Lower lobe of right lung (tissue), 2 donors: ENCODE measurements at regions not wholly inside any gene's neighbourhood (a gene's known extent, or its start where the extent isn't known, plus 50 kb on each side); places are given as distances from the start of the nearest gene placed in this dataset.

ENCODE experiments used
- ATAC-seq, 2 donors: fragments of 200-7000 bp; cut with Tn5 transposase; one replicate each; pipeline ENCODE4 v1.9.1; 2020 to 2022; ENCODE audit warnings: mild to moderate bottlenecking in 2 of 2, moderate library complexity in 2 of 2
- DNase-seq: peaks from one replicate; pipeline ENCODE4 v3.0.0-alpha.2; 2020
- H3K27ac ChIP-seq: fragments of 200-600 bp; one replicate; pipeline ENCODE4 v1.8.0; 2022
- H3K27me3 ChIP-seq: fragments of 200-600 bp; one replicate; pipeline ENCODE4 v1.8.0; 2022; ENCODE audit warnings: low read depth
- H3K36me3 ChIP-seq: fragments of 200-600 bp; one replicate; pipeline ENCODE4 v1.8.0; 2022; ENCODE audit warnings: mild to moderate bottlenecking
- H3K4me1 ChIP-seq: fragments of 200-600 bp; one replicate; pipeline ENCODE4 v1.8.0; 2022
- H3K4me3 ChIP-seq: fragments of 200-600 bp; one replicate; pipeline ENCODE4 v1.8.0; 2022; ENCODE audit warnings: mild to moderate bottlenecking
- H3K9me3 ChIP-seq: fragments of 200-600 bp; one replicate; pipeline ENCODE4 v1.8.0; 2022
- intact Hi-C: fragments of 100-400 bp; cut with DNase I; formaldehyde crosslinking; loops from one replicate; pipeline ENCODE4 v1.11.0; 2022
- TF ChIP-seq, protein P1 (sequence below): fragments of 200-600 bp; IDR thresholded peaks from one replicate; pipeline ENCODE4 v1.8.0; 2022; ENCODE audit warnings: antibody characterized with exemption, mild to moderate bottlenecking
- donor health status: DM: no; HTN: yes; CAD: no; lungs with severe emphysema.

DNA sequence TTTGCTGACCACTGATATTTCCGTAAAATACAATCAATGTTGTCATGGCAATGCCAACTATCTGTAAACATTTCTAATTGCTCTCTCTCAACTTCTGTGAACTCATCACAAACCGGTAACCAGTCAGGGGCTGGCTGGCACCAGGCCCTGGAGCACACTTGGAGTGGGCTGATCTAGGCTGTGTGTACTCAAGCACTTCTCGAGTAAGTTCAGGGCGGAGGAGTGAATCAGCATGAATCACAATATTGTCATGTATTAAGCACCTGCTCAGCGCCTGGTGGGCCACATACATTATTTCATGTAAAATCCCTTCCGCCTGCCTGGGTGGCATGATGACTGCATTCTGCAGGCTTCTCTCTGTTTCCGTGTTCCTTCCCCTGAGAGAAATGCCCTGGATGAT is 212.4 kb downstream of the FOXD2 start:
- Histone ChIP-seq H3K27ac (no peak overlapping the region), H3K36me3 (no peaks in the 10 kb centered on the region), H3K4me1 (no peaks in the 10 kb centered on the region), H3K4me3 (no peak overlapping the region), H3K9me3 (no peaks in the 10 kb centered on the region), H3K27me3 (no peaks in the 10 kb centered on the region)
- TF ChIP-seq, protein P1, sequence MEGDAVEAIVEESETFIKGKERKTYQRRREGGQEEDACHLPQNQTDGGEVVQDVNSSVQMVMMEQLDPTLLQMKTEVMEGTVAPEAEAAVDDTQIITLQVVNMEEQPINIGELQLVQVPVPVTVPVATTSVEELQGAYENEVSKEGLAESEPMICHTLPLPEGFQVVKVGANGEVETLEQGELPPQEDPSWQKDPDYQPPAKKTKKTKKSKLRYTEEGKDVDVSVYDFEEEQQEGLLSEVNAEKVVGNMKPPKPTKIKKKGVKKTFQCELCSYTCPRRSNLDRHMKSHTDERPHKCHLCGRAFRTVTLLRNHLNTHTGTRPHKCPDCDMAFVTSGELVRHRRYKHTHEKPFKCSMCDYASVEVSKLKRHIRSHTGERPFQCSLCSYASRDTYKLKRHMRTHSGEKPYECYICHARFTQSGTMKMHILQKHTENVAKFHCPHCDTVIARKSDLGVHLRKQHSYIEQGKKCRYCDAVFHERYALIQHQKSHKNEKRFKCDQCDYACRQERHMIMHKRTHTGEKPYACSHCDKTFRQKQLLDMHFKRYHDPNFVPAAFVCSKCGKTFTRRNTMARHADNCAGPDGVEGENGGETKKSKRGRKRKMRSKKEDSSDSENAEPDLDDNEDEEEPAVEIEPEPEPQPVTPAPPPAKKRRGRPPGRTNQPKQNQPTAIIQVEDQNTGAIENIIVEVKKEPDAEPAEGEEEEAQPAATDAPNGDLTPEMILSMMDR = no peak
- peak; percentile 77 for DNase-seq
- peak; percentile 89 to 96 for ATAC-seq
- intact Hi-C loops = no loop called here

DNA sequence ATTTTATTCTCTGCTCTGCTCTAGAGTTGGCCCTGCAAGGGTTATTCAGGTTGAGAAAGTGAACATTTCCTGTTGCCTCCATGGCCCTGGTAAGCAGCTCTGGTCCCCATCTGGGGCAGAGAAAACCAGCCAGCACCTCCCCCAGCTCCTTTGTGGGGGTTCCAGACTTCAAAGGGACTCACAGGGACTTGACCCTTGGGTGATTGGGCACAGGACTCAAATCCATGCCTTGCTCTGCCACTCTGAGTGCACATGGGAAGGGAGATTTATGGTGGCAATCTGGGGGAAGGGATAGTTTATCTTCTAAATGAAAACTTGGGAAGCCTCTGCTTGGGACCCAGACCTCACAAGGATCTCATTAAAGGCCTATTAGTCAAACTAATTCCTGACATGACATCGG is 212.8 kb downstream of the FOXD2 start:
- Histone ChIP-seq H3K36me3 (no peaks in the 10 kb centered on the region), H3K27me3 (no peaks in the 10 kb centered on the region), H3K4me3 (no peak overlapping the region), H3K4me1 (no peaks in the 10 kb centered on the region), H3K27ac (no peak overlapping the region), H3K9me3 (no peaks in the 10 kb centered on the region)
- TF ChIP-seq, protein P1 = no peak
- no peak for ATAC-seq
- DNase-seq = no peak
- intact Hi-C loops = no loop called here

DNA sequence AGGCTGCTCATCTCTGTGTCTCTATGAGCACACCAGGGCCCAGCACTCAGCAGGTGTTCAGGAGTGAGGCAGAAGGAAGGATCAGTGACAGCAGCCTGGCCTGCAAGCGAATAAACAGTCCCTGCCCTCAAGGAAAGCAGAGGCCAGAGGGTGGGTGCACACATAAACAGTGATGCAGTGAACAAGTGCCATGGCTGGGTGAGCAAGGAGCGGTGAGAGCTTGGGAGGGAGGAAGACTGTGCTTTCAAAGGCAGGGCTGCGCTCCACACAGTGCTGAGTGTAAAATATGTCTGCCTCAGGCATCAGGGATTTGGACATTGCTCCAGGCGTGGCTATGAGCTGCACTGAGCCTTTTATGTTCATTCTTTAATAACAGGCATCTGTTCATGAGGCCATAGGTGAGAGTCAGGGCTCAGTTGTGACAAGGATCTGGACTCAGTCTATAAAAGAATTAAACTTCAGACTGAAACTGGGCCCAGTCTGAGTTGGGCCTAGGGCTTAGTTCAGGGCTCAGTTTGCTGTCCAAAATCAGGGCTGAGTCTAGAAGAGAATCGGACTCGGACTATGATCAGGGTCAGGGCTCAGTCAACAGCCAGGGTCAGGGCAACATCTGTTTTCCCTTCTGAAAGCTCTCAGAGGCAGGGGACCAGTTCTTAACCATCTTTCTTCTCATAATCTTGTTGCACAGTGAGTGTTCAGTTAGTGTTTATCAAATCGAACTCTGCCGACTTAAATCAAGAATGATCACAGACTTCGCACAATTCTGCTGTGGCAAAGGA is 213.7 kb downstream of the FOXD2 start:
- no peak for DNase-seq
- ATAC-seq = no peak
- TF ChIP-seq, protein P1 = no peak
- intact Hi-C loops = no loop called here
- Histone ChIP-seq H3K27ac (no peak overlapping the region), H3K9me3 (no peaks in the 10 kb centered on the region), H3K4me1 (no peaks in the 10 kb centered on the region), H3K4me3 (no peak overlapping the region), H3K36me3 (no peaks in the 10 kb centered on the region), H3K27me3 (no peaks in the 10 kb centered on the region)

DNA sequence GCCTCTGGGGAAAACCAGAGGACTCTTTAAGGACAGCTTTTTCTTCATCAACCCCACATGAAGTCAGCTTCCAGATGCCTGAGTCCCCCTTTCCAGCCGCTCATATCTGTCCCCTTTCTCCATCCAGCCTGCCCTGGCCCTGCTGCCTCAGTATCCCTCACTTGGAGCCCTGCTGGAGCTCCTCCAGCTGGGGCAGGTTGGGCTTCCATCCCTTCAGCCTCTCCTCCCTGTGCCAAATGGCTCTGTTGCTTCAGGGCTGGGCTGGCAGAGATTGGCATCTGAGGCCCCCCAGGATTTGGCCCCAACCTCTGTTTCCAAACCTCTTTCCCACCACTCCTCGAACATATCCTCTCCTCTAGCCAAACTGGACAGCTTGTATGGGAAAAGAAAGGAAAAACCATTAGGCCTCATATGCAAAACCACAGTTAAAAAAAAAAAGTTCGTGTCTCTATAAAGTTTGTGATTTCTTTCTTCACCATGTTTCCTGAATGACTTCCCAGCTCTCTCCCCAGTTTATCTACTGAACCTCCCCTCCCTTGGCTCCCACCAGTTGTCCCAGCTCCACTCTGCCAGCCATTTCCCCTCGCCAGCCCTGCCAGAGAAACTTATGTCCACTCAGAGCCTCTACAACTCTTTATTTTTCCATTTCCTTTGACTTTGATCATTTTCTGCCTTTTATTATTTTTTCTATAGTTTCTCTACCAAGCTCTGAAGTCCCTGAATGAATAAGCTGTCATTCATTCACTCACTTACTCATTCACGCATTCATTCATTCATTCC is 217.9 kb downstream of the FOXD2 start:
- intact Hi-C loops = no loop called here
- no peak overlapping the region for H3K4me3 ChIP-seq
- ATAC-seq (no peak), DNase-seq (no peak)
- H3K4me1 ChIP-seq = no peaks in the 10 kb centered on the region
- H3K9me3 ChIP-seq = no peaks in the 10 kb centered on the region
- no peaks in the 10 kb centered on the region for H3K27me3 ChIP-seq
- no peaks in the 10 kb centered on the region for H3K36me3 ChIP-seq
- TF ChIP-seq, protein P1 = no peak
- no peak overlapping the region for H3K27ac ChIP-seq

DNA sequence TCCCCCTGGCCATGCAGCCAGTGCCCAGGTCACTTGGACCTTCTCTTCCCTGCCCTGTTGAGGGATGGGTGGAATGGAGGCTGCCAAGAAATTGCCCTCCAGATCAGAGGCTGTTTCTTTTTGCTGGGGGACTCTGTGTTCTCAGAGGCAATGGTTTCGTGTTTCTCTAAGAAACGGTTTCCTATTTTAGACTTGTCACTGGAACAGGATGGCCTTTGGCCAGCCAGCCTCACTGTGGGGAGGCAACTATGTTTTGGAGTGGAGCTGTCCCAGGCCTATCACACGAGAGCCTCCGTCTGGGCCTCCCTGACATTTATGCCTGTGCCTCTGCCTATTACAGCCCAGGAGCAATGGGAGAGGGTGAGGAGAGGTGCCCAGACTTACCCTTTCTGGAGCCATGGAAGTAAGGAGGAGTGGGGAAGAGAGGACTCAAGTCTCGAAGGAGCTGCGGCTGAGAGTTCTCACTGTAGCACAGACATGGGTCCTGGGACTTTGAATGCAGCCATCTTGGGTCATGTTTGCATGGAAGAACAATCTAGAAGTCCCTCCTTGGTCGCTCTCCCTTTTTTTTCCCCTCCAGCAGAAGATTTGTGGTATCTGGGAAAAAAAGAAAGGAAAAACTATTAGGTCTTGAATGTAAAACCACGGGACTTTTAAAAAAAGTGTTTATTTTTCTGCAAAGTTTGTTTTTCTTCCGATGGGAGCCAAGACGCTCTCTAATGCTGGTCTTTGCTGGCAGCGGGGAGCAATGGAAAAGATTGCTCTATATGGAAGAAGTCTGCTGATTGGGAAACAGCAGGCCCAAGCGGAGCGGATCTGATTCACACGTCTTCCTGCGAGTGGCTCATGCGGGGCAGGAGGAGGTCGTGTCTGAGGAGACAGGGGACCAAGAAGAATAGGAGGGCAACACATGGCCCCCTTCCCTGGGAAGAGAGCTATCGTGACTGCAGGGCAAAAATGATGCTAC is 219.2 kb downstream of the FOXD2 start:
- TF ChIP-seq, protein P1 = no peak
- Histone ChIP-seq H3K36me3 (no peaks in the 10 kb centered on the region), H3K27me3 (no peaks in the 10 kb centered on the region), H3K4me3 (no peak overlapping the region), H3K27ac (peak overlapping the region; percentile 13), H3K4me1 (no peaks in the 10 kb centered on the region), H3K9me3 (no peaks in the 10 kb centered on the region)
- ATAC-seq = no peak
- intact Hi-C loops = no loop called here
- no peak for DNase-seq
